Inflammatory macrophage treated with lipopolysaccharide for 1 hour (primary cell): ENCODE measurements at regions not wholly inside any gene's neighbourhood (a gene's known extent, or its start where the extent isn't known, plus 50 kb on each side); places are given as distances from the start of the nearest gene placed in this dataset.
"Not testable (repeated sequence)": the region's sequence is repeated elsewhere in the genome, so short reads cannot be mapped to it uniquely, and the experiment has no call there.

Experiments
- DNase-seq, 2 donors: peaks; one replicate each; pipeline ENCODE4 v3.0.0-alpha.2; 2020 to 2022

GRCh38 chr18:73671480-73671879 lies 476.2 kb downstream of the FBXO15 start:
- not testable (repeated sequence) for DNase-seq

GRCh38 chr18:73670524-73670923 lies 477.1 kb downstream of the FBXO15 start:
- DNase-seq, result no peak

GRCh38 chr18:73670039-73670438 lies 477.6 kb downstream of the FBXO15 start:
- DNase-seq, result no peak

- no peak for DNase-seq
Measured at GRCh38 chr18:73669297-73669696, 478.3 kb downstream of the FBXO15 start.

- no peak for DNase-seq
Measured at GRCh38 chr18:73668051-73668450, 479.6 kb downstream of the FBXO15 start.

- DNase-seq, result no peak
Measured at GRCh38 chr18:73666772-73667171, 480.9 kb downstream of the FBXO15 start.

- DNase-seq, result no peak
Measured at GRCh38 chr18:73664896-73665295, 482.7 kb downstream of the FBXO15 start.

- DNase-seq, result no peak
Measured at GRCh38 chr18:73663581-73663980, 484.1 kb downstream of the FBXO15 start.

- no peak for DNase-seq
Measured at GRCh38 chr18:73662421-73662820, 485.2 kb downstream of the FBXO15 start.

- no peak for DNase-seq
Measured at GRCh38 chr18:73660931-73661856, 486.4 kb downstream of the FBXO15 start.

- no peak for DNase-seq
Measured at GRCh38 chr18:73656691-73657090, 490.9 kb downstream of the FBXO15 start.

GRCh38 chr18:73653827-73654226 lies 493.8 kb downstream of the FBXO15 start:
- no peak for DNase-seq

GRCh38 chr18:73653251-73653650 lies 494.4 kb downstream of the FBXO15 start:
- DNase-seq, result no peak

GRCh38 chr18:73647391-73647790 lies 500.2 kb downstream of the FBXO15 start:
- no peak for DNase-seq

GRCh38 chr18:73646772-73647171 lies 500.9 kb downstream of the FBXO15 start:
- DNase-seq, result no peak

- DNase-seq, result no peak
Measured at GRCh38 chr18:73646196-73646595, 501.4 kb downstream of the FBXO15 start.

- DNase-seq, result no peak
Measured at GRCh38 chr18:73645160-73645715, 502.4 kb downstream of the FBXO15 start.

- no peak for DNase-seq
Measured at GRCh38 chr18:73639788-73640187, 507.8 kb downstream of the FBXO15 start.

GRCh38 chr18:73638709-73639108 lies 508.9 kb downstream of the FBXO15 start:
- no peak for DNase-seq

GRCh38 chr18:73636355-73636754 lies 511.3 kb downstream of the FBXO15 start:
- DNase-seq, result no peak

- DNase-seq, result no peak
Measured at GRCh38 chr18:73626859-73627258, 520.8 kb downstream of the FBXO15 start.

GRCh38 chr18:73626221-73626620 lies 521.4 kb downstream of the FBXO15 start:
- DNase-seq, result no peak

GRCh38 chr18:73621091-73621490 lies 526.5 kb downstream of the FBXO15 start:
- DNase-seq, result no peak

GRCh38 chr18:73617981-73618380 lies 529.7 kb downstream of the FBXO15 start:
- no peak for DNase-seq
